ENCODE measurements at regions not wholly inside any gene's neighbourhood (a gene's known extent, or its start where the extent isn't known, plus 50 kb on each side); places are given as distances from the start of the nearest gene placed in this dataset.
"Not testable (repeated sequence)": the region's sequence is repeated elsewhere in the genome, so short reads cannot be mapped to it uniquely, and the experiment has no call there.

GRCh38 chr6:68141190-68141589 lies 493.9 kb upstream of the ADGRB3 start:
- H3K27ac ChIP-seq (ENCODE audit: low read depth, low read length), result no peak overlapping the region
- no peak overlapping the region for H3K4me3 ChIP-seq (ENCODE audit: low read depth in 1 of 5, low read length in 5 of 5)
- no peaks in the 10 kb centered on the region for H3K36me3 ChIP-seq (ENCODE audit: control insufficient read depth in 5 of 5, insufficient read depth in 5 of 5, low read length in 5 of 5)
- H3K4me1 ChIP-seq (ENCODE audit: control insufficient read depth in 5 of 5, insufficient read depth in 5 of 5, low read length in 5 of 5), result no peaks in the 10 kb centered on the region
- H3K27me3 ChIP-seq (ENCODE audit: control insufficient read depth in 5 of 5, insufficient read depth in 4 of 5, low read length in 5 of 5), result no peaks in the 10 kb centered on the region
- H3K9ac ChIP-seq (ENCODE audit: low read length in 5 of 5), result no peak overlapping the region
- H3K9me3 ChIP-seq (ENCODE audit: control insufficient read depth in 5 of 5, low read length in 5 of 5), result peaks cover 0 to 8% (median 5%) of the 10 kb centered on the region in 5 donors

- Histone ChIP-seq H3K9me3 (ENCODE audit: control insufficient read depth in 5 of 5, low read length in 5 of 5) (peaks cover 0 to 8% (median 5%) of the 10 kb centered on the region in 5 donors), H3K27me3 (ENCODE audit: control insufficient read depth in 5 of 5, insufficient read depth in 4 of 5, low read length in 5 of 5) (no peaks in the 10 kb centered on the region), H3K4me3 (ENCODE audit: low read depth in 1 of 5, low read length in 5 of 5) (no peak overlapping the region), H3K27ac (ENCODE audit: low read depth, low read length) (no peak overlapping the region), H3K9ac (ENCODE audit: low read length in 5 of 5) (no peak overlapping the region), H3K4me1 (ENCODE audit: control insufficient read depth in 5 of 5, insufficient read depth in 5 of 5, low read length in 5 of 5) (no peaks in the 10 kb centered on the region), H3K36me3 (ENCODE audit: control insufficient read depth in 5 of 5, insufficient read depth in 5 of 5, low read length in 5 of 5) (no peaks in the 10 kb centered on the region)
Measured at GRCh38 chr6:68139130-68139529, 496.0 kb upstream of the ADGRB3 start.

GRCh38 chr6:68134796-68135195 lies 500.3 kb upstream of the ADGRB3 start:
- Histone ChIP-seq H3K36me3 (ENCODE audit: control insufficient read depth in 5 of 5, insufficient read depth in 5 of 5, low read length in 5 of 5) (no peaks in the 10 kb centered on the region), H3K4me3 (ENCODE audit: low read depth in 1 of 5, low read length in 5 of 5) (no peak overlapping the region), H3K9ac (ENCODE audit: low read length in 5 of 5) (no peak overlapping the region), H3K9me3 (ENCODE audit: control insufficient read depth in 5 of 5, low read length in 5 of 5) (no peaks in the 10 kb centered on the region), H3K4me1 (ENCODE audit: control insufficient read depth in 5 of 5, insufficient read depth in 5 of 5, low read length in 5 of 5) (no peaks in the 10 kb centered on the region), H3K27ac (ENCODE audit: low read depth, low read length) (no peak overlapping the region), H3K27me3 (ENCODE audit: control insufficient read depth in 5 of 5, insufficient read depth in 4 of 5, low read length in 5 of 5) (no peaks in the 10 kb centered on the region)

GRCh38 chr6:68128211-68128610 lies 506.9 kb upstream of the ADGRB3 start:
- no peak overlapping the region for H3K9ac ChIP-seq (ENCODE audit: low read length in 5 of 5)
- no peaks in the 10 kb centered on the region for H3K9me3 ChIP-seq (ENCODE audit: control insufficient read depth in 5 of 5, low read length in 5 of 5)
- no peaks in the 10 kb centered on the region for H3K4me1 ChIP-seq (ENCODE audit: control insufficient read depth in 5 of 5, insufficient read depth in 5 of 5, low read length in 5 of 5)
- H3K27me3 ChIP-seq (ENCODE audit: control insufficient read depth in 5 of 5, insufficient read depth in 4 of 5, low read length in 5 of 5), result no peaks in the 10 kb centered on the region
- H3K27ac ChIP-seq (ENCODE audit: low read depth, low read length), result no peak overlapping the region
- no peaks in the 10 kb centered on the region for H3K36me3 ChIP-seq (ENCODE audit: control insufficient read depth in 5 of 5, insufficient read depth in 5 of 5, low read length in 5 of 5)
- H3K4me3 ChIP-seq (ENCODE audit: low read depth in 1 of 5, low read length in 5 of 5), result no peak overlapping the region

DNA sequence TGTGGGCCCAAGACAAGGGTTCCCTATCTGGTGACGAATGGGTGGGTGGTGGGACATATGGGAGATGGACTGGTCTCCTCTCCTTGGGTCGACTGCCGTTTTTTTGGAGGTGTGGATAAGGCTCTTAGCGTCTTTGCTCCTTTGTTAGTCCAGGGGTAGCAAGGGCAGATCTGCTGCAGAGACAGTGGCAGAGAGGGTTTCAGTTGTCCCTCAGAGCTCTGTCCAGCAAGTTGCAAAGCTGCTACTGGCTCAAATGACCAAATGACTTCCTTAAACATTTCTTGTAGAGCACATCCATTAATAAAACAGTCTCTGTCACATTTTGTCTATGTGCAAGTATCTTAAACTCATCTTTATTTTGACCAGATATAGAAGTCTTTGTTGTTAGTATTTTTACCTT lies 508.0 kb upstream of the ADGRB3 start:
- H3K9me3 ChIP-seq (ENCODE audit: control insufficient read depth in 5 of 5, low read length in 5 of 5), result peaks cover 0 to 2% (median under 1%) of the 10 kb centered on the region in 5 donors
- no peaks in the 10 kb centered on the region for H3K4me1 ChIP-seq (ENCODE audit: control insufficient read depth in 5 of 5, insufficient read depth in 5 of 5, low read length in 5 of 5)
- no peak overlapping the region for H3K4me3 ChIP-seq (ENCODE audit: low read depth in 1 of 5, low read length in 5 of 5)
- no peaks in the 10 kb centered on the region for H3K27me3 ChIP-seq (ENCODE audit: control insufficient read depth in 5 of 5, insufficient read depth in 4 of 5, low read length in 5 of 5)
- H3K36me3 ChIP-seq (ENCODE audit: control insufficient read depth in 5 of 5, insufficient read depth in 5 of 5, low read length in 5 of 5), result no peaks in the 10 kb centered on the region
- no peak overlapping the region for H3K27ac ChIP-seq (ENCODE audit: low read depth, low read length)
- H3K9ac ChIP-seq (ENCODE audit: low read length in 5 of 5), result no peak overlapping the region

DNA sequence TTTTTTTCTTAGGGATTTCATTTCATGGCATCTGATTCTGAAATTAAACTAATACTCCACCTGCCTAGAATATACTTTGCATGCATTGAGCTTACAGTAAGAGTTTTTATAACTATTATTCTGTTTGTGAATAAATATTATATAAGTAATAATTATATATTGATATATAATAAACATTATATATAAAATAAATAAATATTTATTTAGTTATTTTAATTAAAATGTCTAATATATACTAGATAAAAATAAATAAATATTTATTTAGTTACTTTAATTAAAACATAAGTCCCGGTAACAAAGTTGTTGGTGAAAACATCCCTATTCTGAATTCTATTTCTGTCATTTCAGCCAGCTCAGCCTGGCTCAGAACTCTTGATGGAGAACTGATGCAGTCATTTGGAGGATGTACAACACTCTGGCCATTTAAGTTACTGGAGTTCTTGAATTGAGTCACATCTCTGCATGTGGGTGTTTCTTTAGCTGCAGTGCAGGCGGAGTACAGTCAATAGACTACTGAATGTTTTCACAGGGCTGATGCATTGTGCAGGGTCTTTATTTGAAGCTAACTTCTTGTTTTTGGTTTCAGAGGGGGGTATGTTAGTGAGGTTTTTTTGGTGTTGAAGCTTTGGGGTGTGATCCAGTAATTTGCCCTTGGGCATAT lies 508.9 kb upstream of the ADGRB3 start:
- H3K9ac ChIP-seq (ENCODE audit: low read length in 5 of 5), result no peak overlapping the region
- H3K4me1 ChIP-seq (ENCODE audit: control insufficient read depth in 5 of 5, insufficient read depth in 5 of 5, low read length in 5 of 5), result no peaks in the 10 kb centered on the region
- H3K4me3 ChIP-seq (ENCODE audit: low read depth in 1 of 5, low read length in 5 of 5), result no peak overlapping the region
- H3K36me3 ChIP-seq (ENCODE audit: control insufficient read depth in 5 of 5, insufficient read depth in 5 of 5, low read length in 5 of 5), result no peaks in the 10 kb centered on the region
- no peak overlapping the region for H3K27ac ChIP-seq (ENCODE audit: low read depth, low read length)
- H3K9me3 ChIP-seq (ENCODE audit: control insufficient read depth in 5 of 5, low read length in 5 of 5), result peaks cover 0 to 9% (median 8%) of the 10 kb centered on the region in 5 donors
- H3K27me3 ChIP-seq (ENCODE audit: control insufficient read depth in 5 of 5, insufficient read depth in 4 of 5, low read length in 5 of 5), result no peaks in the 10 kb centered on the region

- H3K36me3 ChIP-seq (ENCODE audit: control insufficient read depth in 5 of 5, insufficient read depth in 5 of 5, low read length in 5 of 5); H3K27me3 ChIP-seq (ENCODE audit: control insufficient read depth in 5 of 5, insufficient read depth in 4 of 5, low read length in 5 of 5); H3K4me3 ChIP-seq (ENCODE audit: low read depth in 1 of 5, low read length in 5 of 5); H3K27ac ChIP-seq (ENCODE audit: low read depth, low read length); H3K9me3 ChIP-seq (ENCODE audit: control insufficient read depth in 5 of 5, low read length in 5 of 5); H3K9ac ChIP-seq (ENCODE audit: low read length in 5 of 5); H3K4me1 ChIP-seq (ENCODE audit: control insufficient read depth in 5 of 5, insufficient read depth in 5 of 5, low read length in 5 of 5): not testable (repeated sequence)
Measured at GRCh38 chr6:68122975-68123374, 512.1 kb upstream of the ADGRB3 start.

DNA sequence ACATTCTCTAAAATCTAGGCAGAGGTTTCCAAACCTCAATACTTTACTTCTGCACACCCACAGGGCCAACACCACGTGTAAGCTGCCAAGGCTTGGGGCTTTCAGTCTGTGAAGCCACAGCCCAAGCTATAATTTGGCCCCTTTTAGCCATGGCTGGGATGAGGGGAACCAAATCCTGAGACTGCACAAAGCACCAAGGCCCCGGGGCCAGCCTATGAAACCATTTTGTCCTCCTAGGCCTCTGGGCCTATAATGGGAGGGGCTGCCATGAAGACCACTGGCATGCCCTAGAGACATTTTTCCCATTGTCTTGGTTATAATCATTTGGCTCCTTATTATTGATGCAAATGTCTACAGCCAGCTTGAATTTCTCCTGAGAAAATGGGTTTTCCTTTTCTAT lies 513.0 kb upstream of the ADGRB3 start:
- no peaks in the 10 kb centered on the region for H3K4me1 ChIP-seq (ENCODE audit: control insufficient read depth in 5 of 5, insufficient read depth in 5 of 5, low read length in 5 of 5)
- H3K9ac ChIP-seq (ENCODE audit: low read length in 5 of 5), result no peak overlapping the region
- no peaks in the 10 kb centered on the region for H3K27me3 ChIP-seq (ENCODE audit: control insufficient read depth in 5 of 5, insufficient read depth in 4 of 5, low read length in 5 of 5)
- H3K27ac ChIP-seq (ENCODE audit: low read depth, low read length), result no peak overlapping the region
- peaks cover 0 to 9% (median 8%) of the 10 kb centered on the region in 5 donors for H3K9me3 ChIP-seq (ENCODE audit: control insufficient read depth in 5 of 5, low read length in 5 of 5)
- no peak overlapping the region for H3K4me3 ChIP-seq (ENCODE audit: low read depth in 1 of 5, low read length in 5 of 5)
- H3K36me3 ChIP-seq (ENCODE audit: control insufficient read depth in 5 of 5, insufficient read depth in 5 of 5, low read length in 5 of 5), result no peaks in the 10 kb centered on the region

DNA sequence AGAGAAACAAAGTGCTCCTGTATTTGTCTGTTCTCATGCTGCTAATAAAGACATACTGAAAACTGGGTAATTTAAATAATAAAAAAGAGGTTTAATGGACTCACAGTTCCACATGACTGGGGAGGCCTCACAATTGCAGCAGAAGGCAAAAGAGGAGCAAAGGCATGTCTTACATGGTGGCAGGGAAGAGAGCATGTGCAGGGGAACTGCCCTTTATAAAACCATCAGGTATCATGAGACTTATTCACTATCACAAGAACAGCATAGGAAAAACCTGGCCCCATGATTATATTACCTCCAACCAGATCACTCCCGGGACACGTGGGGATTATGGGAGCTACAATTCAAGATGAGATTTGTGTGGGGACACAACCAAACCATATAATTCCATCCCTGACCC lies 514.1 kb upstream of the ADGRB3 start:
- not testable (repeated sequence) for H3K9me3 ChIP-seq (ENCODE audit: control insufficient read depth in 5 of 5, low read length in 5 of 5); H3K36me3 ChIP-seq (ENCODE audit: control insufficient read depth in 5 of 5, insufficient read depth in 5 of 5, low read length in 5 of 5); H3K27ac ChIP-seq (ENCODE audit: low read depth, low read length); H3K9ac ChIP-seq (ENCODE audit: low read length in 5 of 5); H3K4me1 ChIP-seq (ENCODE audit: control insufficient read depth in 5 of 5, insufficient read depth in 5 of 5, low read length in 5 of 5); H3K27me3 ChIP-seq (ENCODE audit: control insufficient read depth in 5 of 5, insufficient read depth in 4 of 5, low read length in 5 of 5); H3K4me3 ChIP-seq (ENCODE audit: low read depth in 1 of 5, low read length in 5 of 5)

- no peaks in the 10 kb centered on the region for H3K9me3 ChIP-seq (ENCODE audit: control insufficient read depth in 5 of 5, low read length in 5 of 5)
Measured at GRCh38 chr6:68114463-68115047, 520.5 kb upstream of the ADGRB3 start.

More at GRCh38 chr6:68114463-68115047, 520.5 kb upstream of the ADGRB3 start:
- no peaks in the 10 kb centered on the region for H3K4me1 ChIP-seq (ENCODE audit: control insufficient read depth in 5 of 5, insufficient read depth in 5 of 5, low read length in 5 of 5)
- no peaks in the 10 kb centered on the region for H3K36me3 ChIP-seq (ENCODE audit: control insufficient read depth in 5 of 5, insufficient read depth in 5 of 5, low read length in 5 of 5)
- no peak overlapping the region for H3K4me3 ChIP-seq (ENCODE audit: low read depth in 1 of 5, low read length in 5 of 5)
- H3K27me3 ChIP-seq (ENCODE audit: control insufficient read depth in 5 of 5, insufficient read depth in 4 of 5, low read length in 5 of 5), result no peaks in the 10 kb centered on the region
- no peak overlapping the region for H3K9ac ChIP-seq (ENCODE audit: low read length in 5 of 5)
- H3K27ac ChIP-seq (ENCODE audit: low read depth, low read length), result no peak overlapping the region

All from subcutaneous abdominal adipose tissue (tissue), 5 donors.